Limb (tissue), 2 donors: ENCODE measurements at regions not wholly inside any gene's neighbourhood (a gene's known extent, or its start where the extent isn't known, plus 50 kb on each side); places are given as distances from the start of the nearest gene placed in this dataset.

Experiments
- DNase-seq, 2 donors: peaks; one replicate each; pipeline ENCODE4 v3.0.0-alpha.2; 2016; ENCODE audit errors: extremely low spot score in 2 of 2

- no peak for DNase-seq
Measured at GRCh38 chr1:47681735-47682134, 243.9 kb downstream of the FOXD2 start.

GRCh38 chr1:47682198-47682597 is 244.4 kb downstream of the FOXD2 start:
- DNase-seq = no peak

GRCh38 chr1:47682786-47683350 is 245.0 kb downstream of the FOXD2 start:
- DNase-seq = peak in 1 of 2 donors; percentile 19

- no peak for DNase-seq
Measured at GRCh38 chr1:47683401-47683800, 245.6 kb downstream of the FOXD2 start.

GRCh38 chr1:47684518-47684917 is 246.7 kb downstream of the FOXD2 start:
- peak in 1 of 2 donors; percentile 7 for DNase-seq

- peak in 1 of 2 donors; percentile 51 for DNase-seq
Measured at GRCh38 chr1:47684964-47685762, 247.3 kb downstream of the FOXD2 start.

- DNase-seq = no peak
Measured at GRCh38 chr1:47685763-47686066, 247.9 kb downstream of the FOXD2 start.

- DNase-seq = peak in 1 of 2 donors; percentile 25
Measured at GRCh38 chr1:47686731-47687630, 249.1 kb downstream of the FOXD2 start.

GRCh38 chr1:47687631-47688460 is 250.0 kb downstream of the FOXD2 start:
- peak in 1 of 2 donors; percentile 49 for DNase-seq

GRCh38 chr1:47688461-47689296 is 250.8 kb downstream of the FOXD2 start:
- peak in 1 of 2 donors; percentile 42 for DNase-seq

GRCh38 chr1:47689894-47690293 is 252.1 kb downstream of the FOXD2 start:
- peak in 1 of 2 donors; percentile 69 for DNase-seq

GRCh38 chr1:47690341-47691250 is 252.8 kb downstream of the FOXD2 start:
- DNase-seq = peak in 1 of 2 donors; percentile 15

GRCh38 chr1:47691293-47691692 is 253.4 kb downstream of the FOXD2 start:
- DNase-seq = peak in 1 of 2 donors; percentile 14

GRCh38 chr1:47692196-47692595 is 254.4 kb downstream of the FOXD2 start:
- DNase-seq = peak in 1 of 2 donors; percentile 3

- DNase-seq = peak in 1 of 2 donors; percentile 15
Measured at GRCh38 chr1:47693115-47693514, 255.3 kb downstream of the FOXD2 start.

GRCh38 chr1:47694011-47694890 is 256.4 kb downstream of the FOXD2 start:
- DNase-seq = peak in 1 of 2 donors; percentile 31

- DNase-seq = no peak
Measured at GRCh38 chr1:47696404-47696736, 258.5 kb downstream of the FOXD2 start.

GRCh38 chr1:47696737-47697441 is 259.0 kb downstream of the FOXD2 start:
- peak in 1 of 2 donors; percentile 29 for DNase-seq
